Stimulated activated CD8-positive, alpha-beta memory T cell treated with anti-CD3 and anti-CD28 coated beads, Interleukin-4, amount 100 ng/mL, for 48 hours (primary cell): ENCODE measurements at regions not wholly inside any gene's neighbourhood (a gene's known extent, or its start where the extent isn't known, plus 50 kb on each side); places are given as distances from the start of the nearest gene placed in this dataset.
"Not testable (repeated sequence)": the region's sequence is repeated elsewhere in the genome, so short reads cannot be mapped to it uniquely, and the experiment has no call there.

Source experiments
- DNase-seq: peaks from one replicate; pipeline ENCODE4 v3.0.0-alpha.2; 2020

DNA sequence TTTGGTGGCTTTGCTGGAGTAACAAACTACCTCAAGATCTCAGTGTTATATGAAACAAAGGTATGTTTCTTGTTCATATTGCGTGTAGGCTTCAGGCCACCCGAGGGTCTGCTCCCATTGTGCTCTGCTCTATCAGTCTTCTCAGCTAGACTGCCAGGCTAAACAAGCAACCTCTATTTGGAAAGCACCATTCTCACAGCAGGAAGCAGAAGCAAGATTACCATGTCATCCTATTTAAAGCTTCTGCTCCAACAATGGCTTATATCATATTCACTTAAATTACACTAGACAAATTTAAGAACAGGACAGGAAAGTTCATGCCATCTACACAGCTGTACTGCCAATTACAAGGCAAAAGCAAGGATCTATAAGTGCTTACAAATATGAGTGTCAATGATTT is 385.8 kb downstream of the PPARGC1A start:
- DNase-seq, result no peak

DNA sequence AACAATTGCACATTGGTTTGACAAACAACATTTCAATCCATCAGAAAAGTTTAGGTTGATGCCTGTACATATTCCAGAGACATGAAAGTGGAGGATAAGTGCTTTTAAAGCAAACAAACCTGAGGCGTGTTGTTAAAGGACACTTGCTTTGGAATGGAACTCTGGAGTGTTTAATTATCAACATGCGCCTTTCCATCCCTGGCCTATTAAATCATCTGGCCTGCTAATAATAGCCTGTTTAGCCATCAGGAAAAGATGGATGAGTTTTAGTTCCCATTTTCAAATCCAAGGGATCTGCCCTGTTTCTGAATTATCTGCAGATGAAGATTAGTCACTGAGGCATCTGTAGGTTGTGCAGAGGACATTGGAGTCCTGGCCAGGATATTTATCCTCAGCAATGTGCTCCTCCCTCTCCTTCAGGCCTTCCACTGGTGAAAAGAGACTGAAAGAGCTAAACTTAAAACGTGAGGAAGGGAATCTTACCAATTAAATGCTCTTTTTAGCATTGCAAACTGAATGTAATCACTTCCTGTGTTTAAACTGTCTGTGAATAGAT is 388.9 kb downstream of the PPARGC1A start:
- DNase-seq, result no peak

DNA sequence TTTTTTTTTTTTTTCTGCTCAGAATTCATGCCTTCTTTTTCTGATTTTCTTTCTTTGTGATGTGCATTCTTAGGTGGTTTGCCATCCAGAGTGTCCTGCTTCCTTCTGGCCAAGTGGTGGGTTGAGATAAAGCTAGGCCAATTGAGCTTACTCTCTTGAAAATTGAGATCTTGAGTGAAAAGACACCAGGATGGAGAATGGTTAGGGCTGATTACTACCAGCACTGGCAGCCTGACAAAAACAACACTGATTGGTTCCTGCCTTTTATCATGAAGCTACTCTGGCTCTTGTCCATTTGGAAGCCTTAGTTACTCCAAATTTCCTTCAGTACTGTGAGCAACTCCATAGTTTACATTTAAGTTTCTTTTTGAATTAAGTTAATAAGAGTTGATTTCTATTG is 404.0 kb downstream of the PPARGC1A start:
- DNase-seq, result no peak

DNA sequence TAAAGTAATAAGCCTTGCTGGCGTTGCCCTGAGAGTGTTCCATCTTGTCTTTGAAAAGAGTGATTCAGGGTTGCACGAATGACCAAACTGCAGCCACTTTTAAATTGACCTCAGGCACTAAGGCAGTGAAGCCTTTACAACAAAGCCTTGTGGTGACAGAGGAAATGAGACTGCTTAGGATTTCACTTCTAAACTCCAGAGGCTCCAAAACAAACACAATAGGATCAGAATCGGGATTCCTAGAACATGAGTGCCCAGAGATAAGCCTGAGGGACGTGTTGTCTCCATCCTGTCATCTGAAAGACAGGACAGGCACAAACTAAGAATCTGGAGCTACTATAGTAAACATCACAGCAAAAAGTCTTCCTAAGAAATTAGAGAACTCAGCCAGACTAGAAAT is 405.2 kb downstream of the PPARGC1A start:
- DNase-seq, result no peak

DNA sequence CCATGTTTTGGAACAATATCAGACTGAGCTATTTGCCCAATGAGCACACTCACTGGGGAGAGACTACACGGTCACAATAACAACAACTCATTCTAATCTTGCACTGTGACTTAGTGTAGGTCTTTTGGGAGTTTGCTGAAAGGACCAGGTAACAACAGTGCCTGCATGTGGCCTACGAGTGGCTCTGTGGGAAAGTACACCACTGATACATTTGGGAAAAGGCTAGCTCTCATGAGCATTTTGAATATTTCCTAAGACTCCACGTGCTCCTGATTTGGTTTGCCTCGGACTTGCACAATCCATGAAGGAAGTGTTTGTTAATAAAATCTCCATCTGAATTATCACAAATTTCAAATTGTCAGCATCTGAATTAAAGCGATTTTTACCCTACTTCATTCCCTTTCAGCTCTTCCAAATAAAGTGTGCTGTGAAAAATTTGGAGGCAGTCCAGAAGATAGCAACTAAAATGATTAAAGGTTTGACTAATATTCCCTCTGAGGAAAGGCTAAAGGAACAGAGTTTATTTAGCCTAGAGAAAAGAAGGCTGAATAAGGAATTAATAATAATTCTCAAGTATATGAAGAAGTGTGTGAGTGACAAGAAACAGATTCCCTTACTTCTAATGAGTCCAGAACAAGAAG is 406.4 kb downstream of the PPARGC1A start:
- DNase-seq, result no peak

DNA sequence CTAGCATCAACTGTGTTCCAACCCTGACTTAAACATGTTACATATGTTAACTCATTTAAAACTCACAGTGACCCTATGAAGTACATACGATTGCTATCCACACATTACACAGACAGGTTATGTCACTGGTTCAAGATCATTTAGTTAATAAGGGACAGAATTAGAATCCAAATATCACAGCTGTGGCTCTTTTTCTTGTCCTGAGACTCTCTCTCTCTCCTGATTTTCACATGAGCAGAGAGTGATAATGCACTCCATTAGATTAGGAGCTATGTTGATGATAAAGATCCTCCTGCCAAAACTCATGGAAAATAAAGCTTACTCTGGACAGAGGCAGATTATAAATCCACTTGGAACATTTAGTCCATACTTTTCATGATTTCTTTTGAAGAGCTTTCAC is 408.3 kb downstream of the PPARGC1A start:
- no peak for DNase-seq

DNA sequence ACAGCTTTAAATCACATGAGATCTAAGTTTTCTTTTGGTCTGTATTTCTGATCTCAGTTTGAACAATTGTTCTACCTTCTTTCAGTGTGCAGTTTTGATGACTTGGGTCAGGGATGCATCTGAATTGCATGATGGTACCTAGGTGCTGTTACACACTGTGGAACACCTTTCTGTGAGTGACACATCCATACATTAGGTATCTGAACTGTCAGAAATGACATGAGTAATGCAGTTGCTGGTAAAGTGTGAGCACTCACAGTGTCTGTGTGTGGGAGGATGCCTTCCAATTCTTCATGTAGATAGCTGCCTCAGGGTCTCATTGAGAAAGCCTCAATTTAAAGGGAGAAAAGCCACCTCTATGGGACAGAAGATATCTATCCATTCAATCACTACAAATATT is 411.9 kb downstream of the PPARGC1A start:
- DNase-seq, result no peak

DNA sequence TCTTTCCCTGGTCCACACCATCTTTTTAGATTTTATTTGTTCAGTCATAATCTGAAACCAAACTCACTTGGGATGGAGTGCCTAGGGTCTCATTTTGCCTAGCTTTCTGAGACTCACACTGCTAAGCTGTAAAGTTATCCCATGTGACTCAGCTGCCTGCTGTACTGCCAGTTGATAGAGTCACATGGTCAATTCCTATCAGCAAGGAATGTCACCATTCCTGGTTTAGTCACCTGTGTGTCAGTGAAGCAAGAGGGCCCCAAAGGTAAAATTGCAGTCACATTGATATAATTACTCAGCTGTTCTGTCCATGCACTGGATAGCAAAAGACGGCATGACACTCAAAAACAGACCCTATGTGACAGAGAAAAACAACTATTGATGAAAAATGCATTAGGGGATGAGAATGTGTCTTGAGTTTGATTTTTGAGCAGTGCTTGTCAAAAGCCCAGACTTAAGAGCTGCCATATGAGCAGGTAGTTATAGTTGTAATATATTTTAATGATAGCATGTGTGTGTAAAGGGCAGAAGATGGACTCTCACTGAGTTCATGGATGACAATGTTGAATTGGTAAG is 413.2 kb downstream of the PPARGC1A start:
- no peak for DNase-seq

DNA sequence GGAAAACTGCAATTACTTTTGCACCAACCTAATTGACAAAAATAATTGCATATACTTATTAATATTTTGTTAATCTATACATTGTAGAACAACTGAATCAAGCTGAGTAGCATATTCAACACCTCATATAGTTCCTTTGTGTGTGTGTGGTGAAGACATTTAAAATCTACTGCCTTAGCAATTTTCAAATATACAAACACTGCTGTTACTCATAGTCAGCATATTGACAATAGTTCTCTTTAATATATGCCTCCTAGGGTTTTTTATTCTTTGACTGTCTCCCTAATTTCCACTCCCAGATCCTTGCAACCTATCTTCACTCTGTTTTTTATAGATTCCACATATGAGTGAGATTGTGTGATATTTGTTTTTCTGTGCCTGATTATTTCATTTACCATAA is 426.8 kb downstream of the PPARGC1A start:
- no peak for DNase-seq

DNA sequence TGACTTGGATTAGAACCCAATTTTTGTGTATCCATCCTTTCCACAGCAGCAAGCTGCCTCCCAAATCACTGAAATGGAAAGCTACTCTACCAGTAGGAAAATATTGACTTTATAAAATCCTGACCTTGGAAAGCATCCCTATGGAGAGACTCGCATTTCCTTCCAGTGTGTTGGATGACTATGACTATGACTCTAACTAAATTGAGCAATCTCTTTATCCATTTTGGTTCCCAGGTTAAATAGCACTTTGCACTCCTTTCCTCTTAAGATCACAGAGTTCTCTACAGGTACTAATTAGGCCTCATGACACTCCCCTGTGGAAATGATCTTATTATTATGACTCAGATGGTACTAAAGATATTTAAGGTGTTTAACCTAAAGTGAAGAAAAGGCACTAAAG is 431.8 kb downstream of the PPARGC1A start:
- DNase-seq, result no peak

DNA sequence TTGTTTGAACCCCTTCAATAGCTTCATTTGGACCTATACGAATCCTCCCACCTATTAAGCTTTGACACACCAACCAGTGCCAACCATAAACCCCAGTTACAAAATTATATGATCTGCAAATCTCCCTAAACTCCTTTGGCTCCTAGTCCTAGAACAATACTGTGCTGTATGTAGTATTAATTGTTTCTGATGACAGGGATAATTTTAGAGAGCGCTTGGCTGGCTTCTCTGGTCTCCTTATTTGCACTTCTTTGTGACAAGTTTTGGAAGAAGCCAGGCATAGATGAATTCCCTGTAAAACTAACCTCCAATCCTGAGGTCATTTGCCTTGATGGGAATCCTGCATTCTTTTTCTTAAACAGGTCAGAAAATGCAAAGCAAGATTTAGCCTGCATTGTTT is 433.0 kb downstream of the PPARGC1A start:
- DNase-seq, result no peak

DNA sequence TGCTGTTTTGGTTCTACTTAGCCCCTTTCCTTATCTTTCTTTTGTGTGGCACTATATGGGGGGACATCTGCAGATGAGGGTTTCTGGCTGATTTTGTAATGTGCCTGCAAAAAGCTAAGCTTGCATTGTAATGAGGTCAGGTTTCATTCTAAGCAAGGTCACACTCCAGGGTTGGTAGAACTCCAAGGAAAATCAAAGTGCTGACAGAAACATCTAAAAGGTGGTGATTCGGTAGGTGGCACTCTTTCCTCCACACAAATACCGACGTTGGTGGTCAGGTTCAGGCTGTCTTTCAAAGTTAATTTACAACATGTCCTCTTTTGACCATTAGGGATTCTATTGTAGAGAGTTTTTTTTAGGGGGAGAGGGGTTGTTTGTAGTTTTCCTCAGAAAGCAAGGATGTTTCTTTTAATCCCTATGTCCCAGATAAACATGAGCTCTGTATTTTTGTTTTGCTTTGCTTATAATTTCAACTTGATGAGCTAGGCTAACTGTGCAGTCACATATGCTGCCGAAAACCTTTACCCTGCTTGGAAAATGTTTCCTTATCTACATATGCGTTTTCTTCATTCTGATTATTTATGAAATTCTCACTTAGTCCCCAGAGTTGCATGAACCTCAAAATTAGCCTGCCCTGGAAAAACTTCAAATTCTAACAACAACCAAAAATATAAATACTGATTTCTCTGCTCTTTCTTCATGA is 434.2 kb downstream of the PPARGC1A start:
- no peak for DNase-seq

DNA sequence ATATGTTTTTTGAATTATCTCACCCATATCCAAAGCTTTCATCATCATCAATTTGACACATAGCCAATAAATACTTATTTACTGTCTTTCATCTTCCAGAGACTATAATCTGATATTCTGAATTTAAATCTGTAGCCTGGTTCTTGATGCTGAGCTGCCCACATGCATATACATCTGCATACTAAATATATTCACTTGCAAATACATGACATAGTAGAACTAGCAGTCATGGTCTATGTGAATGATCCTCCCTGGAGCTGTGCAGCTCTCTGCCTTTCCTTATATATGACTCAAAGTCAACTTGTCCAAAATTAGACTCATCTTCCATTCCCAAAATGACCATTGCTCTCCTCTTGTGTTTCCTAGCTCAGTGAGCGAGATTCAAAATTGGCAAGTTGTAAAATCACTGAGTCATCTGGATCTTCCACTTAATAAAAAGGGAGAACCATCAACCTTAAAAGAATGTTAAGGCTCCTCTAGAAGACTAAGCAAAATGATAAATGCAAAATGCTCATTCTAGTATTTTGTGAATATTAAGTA is 448.2 kb downstream of the PPARGC1A start:
- DNase-seq, result no peak

DNA sequence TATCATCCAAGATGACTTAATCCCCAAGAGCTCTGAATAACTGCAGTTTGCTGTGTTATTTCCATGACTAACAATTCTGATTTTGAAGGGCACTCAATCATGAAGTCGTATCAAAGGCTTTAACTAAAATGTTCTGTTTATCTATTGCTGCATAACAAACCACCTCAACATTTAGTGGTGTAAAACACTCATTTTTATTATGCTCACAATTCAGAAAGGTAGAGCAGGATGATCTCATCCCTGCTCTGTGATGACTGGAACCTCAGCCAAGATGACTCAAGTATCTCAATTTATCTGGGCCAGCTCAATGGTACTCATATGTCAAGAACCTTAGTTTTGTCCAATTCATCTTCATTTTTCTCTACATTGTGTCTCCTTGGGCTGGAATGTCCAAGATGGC is 451.1 kb downstream of the PPARGC1A start:
- no peak for DNase-seq

DNA sequence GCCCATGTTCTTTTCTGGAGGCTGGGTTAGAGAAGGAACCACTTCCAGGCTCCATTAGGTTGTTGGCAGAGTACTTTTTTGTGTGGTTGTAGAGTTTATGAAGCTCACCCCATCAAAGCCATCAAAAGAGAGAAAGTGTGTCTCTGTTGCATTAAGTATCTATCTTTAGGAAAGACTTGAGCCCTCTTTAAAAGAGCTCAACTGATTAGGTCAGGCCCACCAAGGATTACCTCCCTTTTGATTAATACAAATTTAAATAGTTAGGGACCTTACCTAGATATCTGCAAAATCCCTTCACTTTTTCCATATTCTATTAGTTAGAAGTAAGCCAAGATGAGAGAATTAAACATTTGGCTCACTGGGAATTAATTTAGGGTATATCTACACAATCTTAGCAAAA is 460.4 kb downstream of the PPARGC1A start:
- DNase-seq, result no peak

DNA sequence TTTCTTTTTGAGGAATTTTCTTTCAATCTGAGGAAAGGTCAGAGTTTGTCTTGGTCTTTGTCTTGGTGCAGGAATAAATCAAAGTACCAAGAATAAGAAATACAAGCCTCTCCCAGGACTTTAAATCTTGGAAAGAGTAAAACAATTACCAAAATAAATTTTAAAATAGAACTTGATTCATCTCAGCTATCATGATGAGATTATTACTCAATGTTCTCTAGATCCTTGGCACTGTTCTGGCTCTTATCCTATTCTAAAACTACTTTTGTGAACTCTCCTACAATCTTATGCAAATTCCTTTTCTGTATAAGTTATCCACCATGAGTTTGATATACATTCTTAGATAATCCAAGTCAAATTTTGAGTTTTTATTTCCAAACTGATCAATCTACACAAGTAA is 464.3 kb downstream of the PPARGC1A start:
- no peak for DNase-seq

DNA sequence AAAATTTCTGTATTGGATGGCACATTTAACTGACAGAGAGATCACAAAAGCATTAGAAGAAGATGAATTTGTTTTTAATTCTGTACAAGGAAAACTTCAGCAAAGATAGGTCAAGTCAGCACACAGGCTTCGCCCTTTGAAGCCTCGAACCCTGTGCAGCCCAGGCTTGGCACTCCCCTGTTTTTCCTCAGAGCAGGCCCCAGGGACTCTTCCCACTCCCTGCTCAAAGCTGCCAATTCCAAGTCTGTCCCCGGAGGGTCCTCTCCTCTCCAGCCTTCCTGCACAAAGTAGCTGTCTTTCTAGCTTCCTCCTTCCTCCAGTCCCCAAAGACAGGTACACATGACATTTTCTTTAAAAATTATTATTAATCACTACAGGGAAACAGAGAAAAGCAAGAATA is 466.3 kb downstream of the PPARGC1A start:
- no peak for DNase-seq

DNA sequence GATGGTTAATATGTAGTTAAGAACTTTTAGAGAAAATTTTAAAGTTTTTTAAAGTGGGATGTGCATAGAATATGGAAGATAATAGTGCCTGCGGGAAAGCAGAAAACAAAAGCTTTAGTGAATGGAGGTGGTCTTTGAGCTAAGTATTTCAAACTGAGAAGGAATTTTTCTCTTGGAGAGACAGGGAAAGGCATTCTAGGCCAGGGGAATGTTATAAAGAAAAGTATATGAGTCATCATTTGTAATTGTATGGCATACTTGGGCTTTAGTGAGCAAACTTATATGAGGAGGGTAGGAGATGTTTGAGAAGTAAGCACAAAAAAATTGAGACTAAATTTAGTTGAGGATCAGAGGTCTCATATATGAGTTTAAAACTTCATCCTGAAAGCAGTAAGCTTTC is 467.0 kb downstream of the PPARGC1A start:
- DNase-seq, result no peak

DNA sequence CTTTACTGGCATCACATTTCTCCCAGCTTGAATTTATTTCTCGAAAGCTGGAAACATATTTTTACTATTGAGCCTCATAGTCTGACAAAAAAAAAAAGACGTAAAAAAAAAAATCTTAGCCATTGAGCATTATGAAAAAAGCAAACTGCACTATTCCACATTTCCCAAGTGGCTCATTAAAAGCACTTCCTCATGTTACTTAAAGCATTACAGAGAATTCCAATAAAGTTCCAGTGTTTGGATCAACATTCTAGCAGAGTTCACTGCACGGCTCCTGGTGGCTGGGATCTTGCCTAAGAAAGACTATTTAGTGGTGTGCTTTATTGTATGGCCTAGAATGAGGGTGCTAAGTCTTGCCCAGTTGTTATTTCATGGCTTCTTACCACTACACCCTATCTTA is 476.2 kb downstream of the PPARGC1A start:
- DNase-seq, result no peak

DNA sequence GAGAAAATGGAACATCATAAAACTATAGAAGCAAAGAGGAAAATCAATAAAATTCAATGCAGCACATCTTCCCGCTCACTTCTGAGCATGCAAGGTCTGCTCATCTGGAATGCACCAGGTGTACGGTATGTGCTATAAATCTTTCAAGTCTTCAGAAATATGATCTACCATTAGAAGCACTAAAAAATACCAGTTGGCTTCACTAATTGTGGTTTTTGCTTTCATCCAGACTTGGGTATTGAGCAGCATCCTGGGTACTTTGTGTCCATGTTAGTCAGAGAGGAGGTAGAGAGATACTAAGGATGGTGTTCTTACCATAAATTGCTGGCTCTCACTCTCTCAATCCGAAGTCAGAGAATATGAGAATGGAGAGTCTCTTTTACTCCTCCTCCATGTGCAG is 477.1 kb downstream of the PPARGC1A start:
- no peak for DNase-seq

DNA sequence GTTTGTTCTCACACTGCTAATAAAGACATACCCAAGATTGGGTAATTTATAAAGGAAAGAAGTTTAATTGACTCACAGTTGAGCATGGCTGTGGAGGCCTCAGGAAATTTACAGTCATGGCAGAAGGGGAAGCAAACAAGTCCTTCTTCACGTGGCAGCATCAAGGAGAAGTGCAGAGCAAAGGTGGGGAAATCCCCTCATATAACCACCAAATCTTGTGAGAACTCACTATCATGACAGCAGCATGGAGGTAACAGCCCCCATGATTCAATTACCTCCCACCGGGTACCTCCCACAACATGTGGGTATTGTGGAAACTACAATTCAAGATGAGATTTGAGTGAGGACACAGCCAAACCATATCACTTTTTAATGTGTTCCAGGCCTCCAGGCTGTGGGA is 480.9 kb downstream of the PPARGC1A start:
- not testable (repeated sequence) for DNase-seq

DNA sequence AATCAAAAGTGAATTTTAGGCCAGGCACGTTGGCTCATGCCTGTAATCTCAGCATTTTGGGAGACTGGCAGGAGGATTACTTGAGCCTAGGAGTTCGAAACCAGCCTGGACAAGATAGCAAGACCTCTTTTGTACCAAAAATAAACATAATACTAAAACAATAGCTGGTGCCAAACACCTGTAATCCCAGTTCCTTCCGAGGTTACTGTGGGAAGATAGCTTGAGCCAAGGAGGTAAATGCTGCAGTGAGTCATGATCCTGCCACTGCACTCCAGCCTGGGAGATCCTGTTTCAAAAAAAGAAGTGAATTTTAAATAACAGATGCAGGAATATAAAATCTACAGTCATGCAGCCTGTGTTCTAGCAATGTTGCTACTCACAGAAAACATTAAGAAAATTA is 488.3 kb downstream of the PPARGC1A start:
- DNase-seq, result no peak

DNA sequence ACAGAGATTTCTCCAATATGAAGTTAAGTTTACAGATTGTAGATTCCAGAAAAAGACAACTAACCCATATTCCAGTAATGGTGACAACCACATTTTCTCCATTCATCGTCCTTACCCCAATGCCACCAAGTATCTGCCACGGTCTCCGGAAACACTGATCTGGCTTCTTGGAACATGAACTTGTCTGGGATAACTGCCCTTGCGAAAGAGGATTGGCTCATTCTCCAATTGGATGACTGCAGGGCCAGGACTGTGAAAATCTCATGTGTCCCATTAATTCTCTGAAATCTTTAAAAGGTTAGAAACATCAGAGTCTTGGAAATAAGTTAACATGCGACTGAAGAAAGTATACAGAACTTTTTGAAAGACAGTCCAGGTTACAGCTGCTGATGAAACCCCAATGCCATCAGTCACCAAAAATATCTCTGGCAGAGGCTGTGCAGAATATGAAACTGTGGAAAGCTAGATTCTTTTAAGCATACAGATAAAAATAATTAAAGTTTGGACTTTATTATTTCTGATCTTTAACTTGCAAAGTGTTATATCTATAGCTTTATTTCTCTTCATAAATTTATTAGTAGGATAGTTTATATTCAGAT is 496.9 kb downstream of the PPARGC1A start:
- DNase-seq, result no peak

DNA sequence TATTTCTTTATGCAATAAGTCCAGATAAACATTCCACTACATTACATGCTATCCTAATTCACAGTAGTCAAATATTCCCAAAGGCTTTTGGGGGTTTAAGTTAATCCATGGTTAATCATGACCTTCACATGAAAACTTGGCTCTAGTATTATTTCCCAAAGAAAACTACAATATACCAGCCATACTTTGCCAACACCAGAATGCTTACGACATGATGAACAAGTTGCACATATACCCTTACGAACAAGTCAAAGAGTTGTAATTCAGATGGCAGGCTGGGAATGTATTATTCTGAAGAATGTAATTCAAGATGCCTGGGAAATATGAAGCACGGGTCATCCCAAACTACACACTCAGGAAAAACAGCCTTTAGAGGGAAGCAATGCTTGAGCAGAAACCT is 499.6 kb downstream of the PPARGC1A start:
- no peak for DNase-seq
